Keratinocyte (primary cell): ENCODE measurements at regions not wholly inside any gene's neighbourhood (a gene's known extent, or its start where the extent isn't known, plus 50 kb on each side); places are given as distances from the start of the nearest gene placed in this dataset.
"Not testable (repeated sequence)": the region's sequence is repeated elsewhere in the genome, so short reads cannot be mapped to it uniquely, and the experiment has no call there.

Source experiments
- DNase-seq: peaks from one replicate; pipeline ENCODE4 v3.0.0-alpha.2; 2011; ENCODE audit warnings: low read depth, missing footprints, low spot score
- FAIRE-seq: peaks from 2 replicates; lab custom pipeline; 2011; peaks lifted over from hg19 to GRCh38; lab: Jason Lieb, UNC
- H2AFZ ChIP-seq: 2 replicates; pipeline ENCODE4 v1.6.0; 2012; ENCODE audit warnings: low read length, control low read depth, inconsistent platforms; ENCODE audit not compliant: control insufficient read depth
- H3K27ac ChIP-seq: 2 replicates; pipeline ENCODE4 v1.5.1; 2011; ENCODE audit warnings: low read length; ENCODE audit not compliant: control insufficient read depth, insufficient read depth
- H3K27me3 ChIP-seq: 3 replicates; pipeline ENCODE4 v1.6.0; 2011; ENCODE audit warnings: low read length; ENCODE audit not compliant: control insufficient read depth, insufficient read depth; ENCODE audit errors: extremely low read depth
- H3K36me3 ChIP-seq, 2 experiments: 2 replicates in 1 of 2; 3 replicates in 1 of 2; pipeline ENCODE4 v1.5.1; 2011; ENCODE audit warnings: low read length in 2 of 2, mild to moderate bottlenecking in 1 of 2; ENCODE audit not compliant: control insufficient read depth in 2 of 2, insufficient read depth in 2 of 2; ENCODE audit errors: extremely low read depth in 1 of 2
- H3K4me1 ChIP-seq: 3 replicates; pipeline ENCODE4 v1.5.1; 2011; ENCODE audit warnings: low read length; ENCODE audit not compliant: control insufficient read depth, insufficient read depth; ENCODE audit errors: extremely low read depth
- H3K4me2 ChIP-seq: 3 replicates; pipeline ENCODE4 v1.6.0; 2011; ENCODE audit warnings: low read depth, low read length; ENCODE audit not compliant: control insufficient read depth, insufficient read depth; ENCODE audit errors: extremely low read depth
- H3K4me3 ChIP-seq, 3 experiments: fragments of 200-600 bp in 1 of 3; sonication (generic) in 1 of 3; 2 replicates in 2 of 3; 3 replicates in 1 of 3; pipeline ENCODE4 v1.5.1; 2011 to 2016; ENCODE audit warnings: low read length in 3 of 3, mild to moderate bottlenecking in 3 of 3, control low read depth in 2 of 3, inconsistent platforms in 1 of 3, low read depth in 1 of 3, mixed read lengths in 1 of 3, mixed run types in 1 of 3, moderate library complexity in 1 of 3; ENCODE audit not compliant: control insufficient read depth in 2 of 3, insufficient read depth in 2 of 3; ENCODE audit errors: extremely low read depth in 1 of 3
- H3K79me2 ChIP-seq: 2 replicates; pipeline ENCODE4 v1.6.0; 2012; ENCODE audit warnings: low read length; ENCODE audit not compliant: control insufficient read depth, insufficient read depth
- H3K9ac ChIP-seq: 3 replicates; pipeline ENCODE4 v1.6.0; 2011; ENCODE audit warnings: low read length; ENCODE audit not compliant: control insufficient read depth, insufficient read depth; ENCODE audit errors: extremely low read depth
- H3K9me1 ChIP-seq: 3 replicates; pipeline ENCODE4 v1.6.0; 2011; ENCODE audit warnings: low read length; ENCODE audit not compliant: control insufficient read depth, insufficient read depth; ENCODE audit errors: extremely low read depth
- H3K9me3 ChIP-seq: 2 replicates; pipeline ENCODE4 v1.5.1; 2012; ENCODE audit warnings: low read depth, low read length; ENCODE audit not compliant: control insufficient read depth
- H4K20me1 ChIP-seq: 3 replicates; pipeline ENCODE4 v1.6.0; 2011; ENCODE audit warnings: low read length; ENCODE audit not compliant: control insufficient read depth, insufficient read depth; ENCODE audit errors: extremely low read depth
- EZH2 ChIP-seq: IDR thresholded peaks from one replicate; pipeline ENCODE4 v1.6.1; 2012; ENCODE audit warnings: inconsistent platforms, mild to moderate bottlenecking, low read length, moderate library complexity
- dilution Hi-C: fragments of 300-500 bp; cut with MboI; formaldehyde crosslinking; loops from one replicate; pipeline ENCODE4 v1.7.0; 2020; ENCODE audit warnings: low sequenced_read_pairs; ENCODE audit not compliant: extremely low pct_ligation_motif_present
- TF ChIP-seq, protein P1 (sequence below), 3 experiments: IDR thresholded peaks in 1 of 3; conservative IDR thresholded peaks in 1 of 3; optimal IDR thresholded peaks in 1 of 3; 2 replicates in 2 of 3; 3 replicates in 1 of 3; pipeline versions ENCODE3 to v1.5.1; 2011; ENCODE audit warnings: low read length in 3 of 3, mild to moderate bottlenecking in 3 of 3, moderate library complexity in 2 of 3, control low read depth in 1 of 3, inconsistent platforms in 1 of 3; ENCODE audit not compliant: insufficient read depth in 2 of 3; ENCODE audit errors: extremely low read depth in 1 of 3

DNA sequence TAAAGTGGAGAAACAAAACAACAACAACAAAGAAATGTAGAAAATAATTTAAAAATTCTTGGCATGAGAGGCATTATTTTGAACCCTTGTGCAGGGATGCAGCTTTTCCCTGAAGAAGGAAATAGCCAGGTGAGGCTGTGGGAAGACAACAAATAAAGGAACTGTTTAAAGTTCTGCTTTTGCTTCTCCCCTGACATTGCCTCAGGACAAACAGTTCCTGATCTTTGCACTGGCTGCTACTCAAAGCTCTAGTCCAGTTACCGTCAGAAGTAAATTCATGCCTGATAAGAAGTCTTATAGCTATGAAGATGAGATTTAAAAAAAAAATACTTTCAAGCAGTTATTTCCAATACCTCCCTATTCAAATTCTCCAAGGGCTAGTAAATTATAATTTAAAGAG, 233.8 kb downstream of the IL15 start:
- H2AFZ ChIP-seq, result no peak overlapping the region
- H3K79me2 ChIP-seq, result no peaks in the 10 kb centered on the region
- no peaks in the 10 kb centered on the region for H3K9me3 ChIP-seq
- dilution Hi-C loops, result no loop called here
- no peaks in the 10 kb centered on the region for H3K9me1 ChIP-seq
- H4K20me1 ChIP-seq, result no peaks in the 10 kb centered on the region
- no peak overlapping the region for H3K9ac ChIP-seq
- H3K27ac ChIP-seq, result no peak overlapping the region
- H3K4me2 ChIP-seq, result no peak overlapping the region
- TF ChIP-seq EZH2, result no peak
- TF ChIP-seq, protein P1, sequence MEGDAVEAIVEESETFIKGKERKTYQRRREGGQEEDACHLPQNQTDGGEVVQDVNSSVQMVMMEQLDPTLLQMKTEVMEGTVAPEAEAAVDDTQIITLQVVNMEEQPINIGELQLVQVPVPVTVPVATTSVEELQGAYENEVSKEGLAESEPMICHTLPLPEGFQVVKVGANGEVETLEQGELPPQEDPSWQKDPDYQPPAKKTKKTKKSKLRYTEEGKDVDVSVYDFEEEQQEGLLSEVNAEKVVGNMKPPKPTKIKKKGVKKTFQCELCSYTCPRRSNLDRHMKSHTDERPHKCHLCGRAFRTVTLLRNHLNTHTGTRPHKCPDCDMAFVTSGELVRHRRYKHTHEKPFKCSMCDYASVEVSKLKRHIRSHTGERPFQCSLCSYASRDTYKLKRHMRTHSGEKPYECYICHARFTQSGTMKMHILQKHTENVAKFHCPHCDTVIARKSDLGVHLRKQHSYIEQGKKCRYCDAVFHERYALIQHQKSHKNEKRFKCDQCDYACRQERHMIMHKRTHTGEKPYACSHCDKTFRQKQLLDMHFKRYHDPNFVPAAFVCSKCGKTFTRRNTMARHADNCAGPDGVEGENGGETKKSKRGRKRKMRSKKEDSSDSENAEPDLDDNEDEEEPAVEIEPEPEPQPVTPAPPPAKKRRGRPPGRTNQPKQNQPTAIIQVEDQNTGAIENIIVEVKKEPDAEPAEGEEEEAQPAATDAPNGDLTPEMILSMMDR (optimal IDR thresholded peaks at IDR 0.05 in 1 of 3, IDR thresholded peaks at IDR 0.05 in 1 of 3, conservative IDR thresholded peaks at IDR 0.05 in 1 of 3; ENCODE audit: extremely low read depth in 1 of 3, insufficient read depth in 2 of 3, low read length in 3 of 3), result no peak
- no peaks in the 10 kb centered on the region for H3K4me1 ChIP-seq
- no peaks in the 10 kb centered on the region for H3K27me3 ChIP-seq
- FAIRE-seq, result no peak
- no peak for DNase-seq
- no peak overlapping the region for H3K4me3 ChIP-seq
- no peaks in the 10 kb centered on the region for H3K36me3 ChIP-seq

DNA sequence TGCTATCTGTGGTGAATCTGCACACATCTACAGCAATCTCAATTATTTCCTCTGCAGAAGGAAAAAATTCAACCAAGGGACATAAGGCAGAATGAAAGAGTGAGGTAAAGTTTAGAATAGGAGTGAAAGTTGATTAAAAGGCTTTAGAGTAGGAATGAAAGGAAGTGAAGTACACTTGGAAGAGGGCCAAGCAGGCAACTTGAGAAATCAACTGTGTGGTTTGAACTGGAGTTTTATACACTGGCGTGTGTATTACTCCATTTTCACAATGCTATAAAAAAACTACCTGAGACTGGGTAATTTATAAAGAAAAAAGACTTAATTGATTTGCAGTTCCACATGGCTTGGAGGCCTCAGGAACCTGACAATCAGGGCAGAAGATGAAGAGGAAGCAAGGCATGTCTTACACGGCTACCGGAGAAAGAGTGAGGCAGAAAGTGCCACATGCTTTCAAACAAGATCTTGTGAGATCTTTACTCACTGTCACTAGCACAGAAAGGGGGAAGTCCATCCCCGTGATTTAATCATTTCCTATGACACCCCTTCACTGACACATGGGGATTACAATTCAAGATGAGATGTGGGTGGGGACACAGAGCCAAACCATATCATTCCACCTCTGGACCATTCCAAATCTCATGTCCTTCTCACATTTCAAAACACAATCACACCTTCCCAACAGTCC, 234.8 kb downstream of the IL15 start:
- no peaks in the 10 kb centered on the region for H3K4me1 ChIP-seq
- dilution Hi-C loops, result no loop called here
- no peaks in the 10 kb centered on the region for H3K9me3 ChIP-seq
- FAIRE-seq (no peak), DNase-seq (no peak)
- H3K9me1 ChIP-seq, result no peaks in the 10 kb centered on the region
- H3K27ac ChIP-seq, result no peak overlapping the region
- no peak overlapping the region for H3K4me3 ChIP-seq
- H3K9ac ChIP-seq, result no peak overlapping the region
- H3K4me2 ChIP-seq, result no peak overlapping the region
- H2AFZ ChIP-seq, result no peak overlapping the region
- TF ChIP-seq, protein P1 (optimal IDR thresholded peaks at IDR 0.05 in 1 of 3, IDR thresholded peaks at IDR 0.05 in 1 of 3, conservative IDR thresholded peaks at IDR 0.05 in 1 of 3; ENCODE audit: extremely low read depth in 1 of 3, insufficient read depth in 2 of 3, low read length in 3 of 3), result no peak
- TF ChIP-seq EZH2, result no peak
- H4K20me1 ChIP-seq, result no peaks in the 10 kb centered on the region
- no peaks in the 10 kb centered on the region for H3K79me2 ChIP-seq
- no peaks in the 10 kb centered on the region for H3K27me3 ChIP-seq
- no peaks in the 10 kb centered on the region for H3K36me3 ChIP-seq

DNA sequence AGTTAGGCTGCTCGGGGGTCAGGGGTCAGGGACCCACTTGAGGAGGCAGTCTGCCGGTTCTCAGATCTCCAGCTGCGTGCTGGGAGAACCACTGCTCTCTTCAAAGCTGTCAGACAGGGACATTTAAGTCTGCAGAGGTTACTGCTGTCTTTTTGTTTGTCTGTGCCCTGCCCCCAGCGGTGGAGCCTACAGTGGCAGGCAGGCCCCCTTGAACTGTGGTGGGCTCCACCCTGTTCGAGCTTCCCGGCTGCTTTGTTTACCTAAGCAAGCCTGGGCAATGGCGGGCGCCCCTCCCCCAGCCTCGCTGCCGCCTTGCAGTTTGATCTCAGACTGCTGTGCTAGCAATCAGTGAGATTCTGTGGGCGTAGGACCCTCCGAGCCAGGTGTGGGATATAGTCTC, 246.3 kb downstream of the IL15 start:
- H3K9me1 ChIP-seq, H3K79me2 ChIP-seq, H3K36me3 ChIP-seq, H3K4me1 ChIP-seq, DNase-seq, H3K4me3 ChIP-seq, dilution Hi-C loops, H3K4me2 ChIP-seq, FAIRE-seq, H3K27me3 ChIP-seq, H3K27ac ChIP-seq, H3K9ac ChIP-seq, H2AFZ ChIP-seq, H3K9me3 ChIP-seq, H4K20me1 ChIP-seq: not testable (repeated sequence)
